Dedifferentiated amniotic fluid mesenchymal stem cell (primary cell): ENCODE measurements at regions not wholly inside any gene's neighbourhood (a gene's known extent, or its start where the extent isn't known, plus 50 kb on each side); places are given as distances from the start of the nearest gene placed in this dataset.
A peak's percentile ranks its signal among the peaks of the same experiment; 100 is the strongest.
"Not testable (repeated sequence)": the region's sequence is repeated elsewhere in the genome, so short reads cannot be mapped to it uniquely, and the experiment has no call there.

Source experiments
- DNase-seq: peaks from one replicate; pipeline ENCODE4 v3.0.0-alpha.2; 2016; ENCODE audit errors: extremely low spot score

DNA sequence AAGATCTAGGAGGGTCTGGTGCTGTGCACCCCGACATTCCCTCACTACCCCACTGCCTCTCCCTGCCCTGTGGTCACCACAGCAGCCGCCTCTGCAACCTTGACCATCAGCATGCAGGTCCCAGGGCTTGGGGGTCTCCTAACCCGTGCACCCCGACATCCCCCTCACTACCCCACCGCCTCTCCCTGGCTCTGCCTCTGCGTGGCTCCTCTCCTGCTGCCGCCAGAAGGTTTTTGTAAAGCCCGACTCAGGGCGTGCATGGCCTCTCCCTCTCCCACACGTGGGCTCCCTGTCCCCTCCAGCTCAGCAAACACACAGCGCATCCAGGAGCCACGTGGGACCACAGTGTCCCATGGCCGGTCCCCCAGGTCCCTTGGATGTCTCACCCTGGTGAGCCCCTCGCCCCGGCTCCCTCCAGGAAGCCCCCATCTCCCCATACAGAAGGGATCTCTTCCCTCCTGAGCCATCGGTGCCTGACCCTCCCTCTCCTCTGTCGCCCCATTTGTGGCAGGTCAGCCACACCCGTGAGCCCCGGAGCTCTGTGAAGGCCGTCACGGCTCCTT lies 112.5 kb upstream of the LPCAT1 start:
- not testable (repeated sequence) for DNase-seq

DNA sequence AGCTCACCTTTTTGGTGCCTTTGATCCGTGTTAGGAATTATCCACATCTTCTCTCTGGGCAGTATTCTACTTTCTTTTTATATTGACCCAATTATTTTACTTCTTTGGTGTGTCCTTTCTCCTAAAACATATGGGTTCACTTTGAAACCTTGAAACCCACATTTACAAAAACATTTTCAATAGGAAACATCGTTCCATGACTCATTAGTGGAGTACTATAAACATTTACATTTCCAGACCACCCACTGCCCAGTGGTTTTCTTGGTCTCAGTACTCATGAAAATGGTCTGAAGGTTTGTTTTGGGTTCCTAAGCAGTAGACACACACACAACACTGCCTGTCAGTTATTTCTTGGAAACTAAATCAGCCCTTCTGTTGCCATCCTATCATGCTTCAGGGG lies 111.7 kb upstream of the LPCAT1 start:
- DNase-seq: not testable (repeated sequence)

DNA sequence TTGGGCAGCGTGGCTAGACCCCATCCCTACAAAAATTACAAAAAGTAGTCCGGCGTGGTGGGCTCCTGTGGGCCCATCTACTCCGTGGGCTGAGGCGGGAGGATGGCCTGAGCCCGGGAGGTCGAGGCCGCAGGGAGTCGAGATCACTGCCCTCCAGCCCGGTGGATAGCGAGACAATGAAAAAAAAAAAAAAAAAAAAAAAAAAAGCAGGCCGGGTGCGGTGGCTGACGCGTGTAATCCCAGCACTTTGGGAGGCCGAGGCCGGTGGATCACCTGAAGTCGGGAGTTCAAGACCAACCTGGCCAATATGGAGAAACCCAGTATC lies 110.5 kb upstream of the LPCAT1 start:
- no peak for DNase-seq

DNA sequence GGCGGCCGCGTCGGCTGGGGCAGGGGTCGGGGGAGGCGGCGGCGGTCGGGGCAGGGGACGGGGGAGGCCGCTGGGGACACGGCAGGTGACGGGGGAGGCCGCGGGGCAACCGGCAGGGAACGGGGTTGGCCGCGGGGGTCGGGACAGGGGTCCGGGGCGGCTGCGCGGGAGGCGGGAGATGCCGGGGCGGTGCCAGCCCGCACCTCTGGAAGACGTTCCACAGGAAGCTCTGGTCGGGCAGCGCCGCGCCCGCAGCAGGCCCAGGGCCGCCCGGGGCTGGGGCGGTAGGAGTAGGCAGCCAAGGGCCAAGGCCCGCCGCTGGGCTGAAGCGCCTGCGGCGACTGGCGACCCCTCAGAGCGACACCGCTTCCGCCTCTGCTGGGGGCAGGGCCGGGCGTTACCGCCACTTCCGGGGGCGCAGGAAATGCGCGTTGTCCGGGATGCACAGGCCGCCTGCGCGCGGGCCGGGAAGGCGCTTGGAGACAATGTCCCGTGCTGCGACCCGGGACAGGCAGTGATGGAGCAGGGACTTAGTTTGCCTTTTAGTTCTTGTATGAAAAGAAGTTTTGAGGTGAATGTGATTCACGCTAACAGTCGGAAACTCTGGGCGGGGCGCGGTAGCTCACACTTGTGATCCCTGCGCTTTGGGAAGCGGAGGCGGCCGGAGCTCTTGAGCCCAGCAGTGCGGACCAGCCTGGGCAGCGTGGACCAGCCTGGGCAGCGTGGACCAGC lies 110.0 kb upstream of the LPCAT1 start:
- peak; percentile 24 for DNase-seq

DNA sequence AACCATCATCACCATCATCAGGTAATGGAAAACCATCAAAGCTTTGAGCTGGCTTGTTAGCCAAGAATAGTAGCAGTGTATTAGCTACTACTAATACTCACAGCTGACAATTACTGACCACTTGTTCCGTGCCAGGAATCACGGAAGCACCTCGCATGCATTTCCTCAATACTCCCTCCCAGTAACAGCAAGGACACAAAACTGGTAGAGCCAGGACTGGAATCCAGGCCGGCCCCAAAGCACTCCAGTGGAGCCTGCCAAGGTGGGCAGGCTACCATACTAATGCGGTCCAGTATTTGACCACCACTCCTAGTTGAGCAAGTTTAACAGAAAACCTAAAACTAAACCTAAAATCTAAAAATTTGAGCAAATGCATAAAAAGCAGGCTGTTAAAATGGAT lies 107.2 kb upstream of the LPCAT1 start:
- DNase-seq: not testable (repeated sequence)

DNA sequence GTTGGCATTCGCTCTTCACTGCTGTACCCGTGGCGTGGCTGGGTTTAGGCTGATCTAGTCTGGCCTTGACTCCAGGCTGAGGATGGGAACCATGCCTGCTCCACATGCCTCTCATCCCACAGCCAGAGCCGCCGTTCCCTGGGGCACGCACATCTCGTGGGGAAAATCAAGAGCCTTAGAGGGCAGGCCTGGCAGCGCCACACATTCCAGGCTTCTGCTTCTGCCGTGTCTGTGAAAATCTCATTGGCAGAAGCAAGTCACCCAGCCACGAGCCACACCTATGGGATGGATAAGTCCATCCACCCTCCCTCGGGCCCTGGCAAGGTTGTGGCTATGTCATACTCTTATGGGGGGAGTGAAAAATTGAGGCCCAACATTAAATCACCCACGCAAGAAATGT lies 102.6 kb upstream of the LPCAT1 start:
- DNase-seq: not testable (repeated sequence)

DNA sequence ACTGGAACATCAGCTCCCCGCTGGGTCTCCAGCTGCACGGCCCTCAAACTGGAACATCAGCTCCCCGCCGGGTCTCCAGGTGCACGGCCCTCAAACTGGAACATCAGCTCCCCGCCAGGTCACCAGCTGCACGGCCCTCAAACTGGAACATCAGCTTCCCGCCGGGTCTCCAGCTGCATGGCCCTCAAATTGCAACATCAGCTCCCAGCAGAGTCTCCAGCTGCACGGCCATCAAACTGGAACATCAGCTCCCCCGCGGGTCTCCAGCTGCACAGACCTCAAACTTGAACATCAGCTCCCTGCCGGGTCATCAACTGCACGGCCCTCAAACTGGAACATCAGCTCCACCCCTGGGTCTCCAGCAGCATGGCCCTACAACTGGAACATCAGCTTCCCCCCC lies 95.8 kb upstream of the LPCAT1 start:
- DNase-seq: not testable (repeated sequence)

DNA sequence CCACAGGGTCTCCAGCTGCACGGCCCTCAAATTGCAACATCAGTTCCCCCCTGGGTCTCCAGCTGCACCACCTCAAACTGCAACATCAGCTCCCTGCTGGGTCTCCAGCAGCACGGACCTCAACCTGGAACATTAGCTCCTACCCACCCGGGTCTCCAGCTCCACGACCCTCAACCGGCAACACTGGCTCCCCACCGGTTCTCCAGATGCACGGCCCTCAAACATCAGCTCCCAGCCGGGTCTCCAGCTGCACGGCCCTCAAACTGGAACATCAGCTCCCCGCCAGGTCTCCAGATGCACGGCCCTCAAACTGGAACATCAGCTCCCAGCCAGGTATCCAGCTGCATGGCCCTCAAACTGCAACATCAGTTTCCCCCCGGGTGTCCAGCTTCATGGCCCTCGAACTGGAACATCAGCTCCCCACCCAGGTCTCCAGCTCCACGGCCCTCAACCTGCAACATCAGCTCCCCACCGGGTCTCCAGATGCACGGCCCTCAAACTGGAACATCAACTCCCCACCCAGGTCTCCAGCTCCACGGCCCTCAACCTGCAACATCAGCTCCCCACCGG lies 94.6 kb upstream of the LPCAT1 start:
- DNase-seq: not testable (repeated sequence)

DNA sequence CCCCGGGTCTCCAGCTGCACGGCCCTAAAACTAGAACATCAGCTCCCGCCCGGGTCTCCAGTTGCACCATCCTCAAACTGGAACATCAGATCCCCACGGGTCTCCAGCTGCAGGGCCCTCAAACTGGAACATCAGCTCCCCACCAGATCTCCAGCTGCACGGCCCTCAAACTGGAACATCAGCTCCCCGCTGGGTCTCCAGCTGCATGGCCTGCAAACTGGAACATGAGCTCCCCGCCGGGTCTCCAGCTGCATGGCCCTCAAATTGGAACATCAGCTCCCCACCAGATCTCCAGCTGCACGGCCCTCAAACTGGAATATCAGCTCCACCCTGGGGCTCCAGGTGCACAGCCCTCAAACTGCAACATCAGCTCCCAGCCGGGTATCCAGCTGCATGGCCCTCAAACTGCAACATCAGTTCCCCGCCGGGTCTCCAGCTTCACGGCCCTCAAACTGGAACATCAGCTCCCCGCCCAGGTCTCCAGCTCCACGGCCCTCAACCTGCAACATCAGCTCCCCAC lies 93.5 kb upstream of the LPCAT1 start:
- not testable (repeated sequence) for DNase-seq

DNA sequence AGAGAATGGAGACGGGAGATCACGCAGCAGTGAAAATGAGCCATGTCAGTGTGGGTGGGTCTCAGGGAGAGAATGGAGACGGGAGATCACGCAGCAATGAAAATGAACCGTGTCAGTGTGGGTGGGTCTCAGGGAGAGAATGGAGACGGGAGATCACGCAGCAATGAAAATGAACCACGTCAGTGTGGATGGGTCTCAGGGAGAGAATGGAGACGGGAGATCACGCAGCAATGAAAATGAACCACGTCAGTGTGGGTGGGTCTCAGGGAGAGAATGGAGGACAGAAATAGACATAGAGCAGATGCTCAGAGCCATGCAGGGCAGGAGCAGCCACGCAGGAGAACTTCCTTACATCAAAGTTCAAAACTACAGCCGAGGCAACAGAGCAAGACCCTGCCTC lies 89.8 kb upstream of the LPCAT1 start:
- not testable (repeated sequence) for DNase-seq

DNA sequence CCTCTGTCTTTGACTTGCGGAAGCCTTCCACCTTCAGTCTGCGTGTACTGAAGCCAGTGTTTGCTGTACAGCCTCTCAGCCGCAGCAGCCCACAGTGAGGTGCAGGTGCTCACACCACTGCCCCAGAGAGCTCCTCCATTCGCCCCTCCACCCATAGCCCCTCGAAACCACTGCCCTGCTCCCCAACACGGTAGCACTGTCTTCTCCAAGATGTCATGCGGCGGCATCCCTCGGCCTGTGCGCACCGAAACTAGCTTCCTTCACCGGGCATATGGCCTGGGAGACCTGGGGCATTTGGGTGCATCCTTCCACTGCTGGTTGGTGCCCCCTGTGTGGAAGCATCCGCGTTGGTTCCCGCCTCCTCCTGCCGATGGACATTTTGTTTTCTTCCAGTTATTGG lies 86.8 kb upstream of the LPCAT1 start:
- not testable (repeated sequence) for DNase-seq

DNA sequence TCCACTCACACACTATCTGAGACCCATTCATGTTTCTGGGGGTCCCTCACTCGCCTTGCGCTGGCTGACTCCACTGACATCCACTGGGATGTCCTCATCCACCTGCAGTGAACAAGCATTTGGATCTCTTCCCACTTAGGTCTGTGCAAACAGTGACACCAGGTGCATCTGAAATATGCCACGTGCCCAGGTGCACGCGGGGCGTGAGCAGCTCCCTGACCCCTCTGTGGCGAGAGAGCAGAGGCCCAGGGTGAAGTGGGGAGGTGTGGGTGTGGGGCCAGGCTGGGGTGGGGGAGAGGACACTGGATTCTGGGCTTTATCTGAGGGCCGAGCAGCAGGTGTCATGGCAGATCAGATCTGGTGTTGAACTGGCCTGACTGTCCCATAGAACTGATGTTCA lies 85.4 kb upstream of the LPCAT1 start:
- not testable (repeated sequence) for DNase-seq

DNA sequence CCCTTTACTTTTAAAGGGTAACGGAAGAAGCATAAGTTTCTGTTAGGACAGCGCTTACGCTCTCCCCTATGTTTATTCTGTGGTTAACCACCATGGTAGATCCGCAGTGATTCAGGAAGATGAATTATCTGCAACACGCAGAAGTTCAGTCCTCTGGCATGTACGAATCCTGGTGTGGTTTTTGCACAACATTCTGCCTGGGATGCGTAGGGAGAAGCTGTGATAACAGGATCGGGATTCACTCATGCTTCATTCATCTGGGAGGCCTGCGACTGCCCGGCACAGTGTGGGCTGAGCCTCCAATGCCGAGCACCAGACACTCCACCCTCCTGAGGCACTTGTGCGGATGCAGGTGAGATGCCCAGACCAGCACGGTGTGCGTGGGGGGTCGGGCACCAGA lies 84.6 kb upstream of the LPCAT1 start:
- DNase-seq: peak; percentile 17

DNA sequence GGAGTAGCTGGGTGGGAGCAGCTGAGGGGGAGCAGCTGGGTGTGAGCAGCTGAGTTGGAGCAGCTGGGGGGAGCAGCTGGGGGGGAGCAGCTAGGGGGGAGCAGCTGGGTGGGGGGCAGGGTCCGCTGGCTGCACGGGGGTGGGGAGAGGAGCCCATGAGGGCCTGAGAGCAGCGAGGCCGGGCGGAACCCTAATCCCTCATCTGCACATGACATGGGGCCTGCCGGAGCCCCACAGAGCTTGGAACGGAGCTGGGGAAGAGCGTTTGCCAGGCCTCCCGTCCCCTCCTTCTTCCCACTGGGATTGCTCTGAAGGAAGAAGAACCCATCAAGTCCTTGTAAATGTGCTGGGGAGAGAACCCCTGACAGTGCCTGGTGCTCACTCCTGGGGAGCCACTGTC lies 83.2 kb upstream of the LPCAT1 start:
- not testable (repeated sequence) for DNase-seq

DNA sequence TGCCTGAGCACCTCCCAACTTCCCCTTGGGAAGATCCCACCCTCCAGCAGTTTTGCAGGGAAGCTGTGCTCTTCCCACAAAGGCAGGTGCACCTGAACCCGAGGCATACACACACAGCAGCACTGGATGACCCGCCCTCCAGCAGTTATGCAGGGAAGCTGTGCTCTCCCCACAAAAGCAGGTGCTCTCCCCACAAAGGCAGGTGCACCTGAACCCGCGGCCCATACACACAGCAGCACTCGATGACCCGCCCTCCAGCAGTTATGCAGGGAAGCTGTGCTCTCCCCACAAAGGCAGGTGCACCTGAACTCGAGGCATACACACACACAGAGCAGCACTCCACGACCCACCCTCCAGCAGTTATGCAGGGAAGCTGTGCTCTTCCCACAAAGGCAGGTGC lies 80.2 kb upstream of the LPCAT1 start:
- not testable (repeated sequence) for DNase-seq

DNA sequence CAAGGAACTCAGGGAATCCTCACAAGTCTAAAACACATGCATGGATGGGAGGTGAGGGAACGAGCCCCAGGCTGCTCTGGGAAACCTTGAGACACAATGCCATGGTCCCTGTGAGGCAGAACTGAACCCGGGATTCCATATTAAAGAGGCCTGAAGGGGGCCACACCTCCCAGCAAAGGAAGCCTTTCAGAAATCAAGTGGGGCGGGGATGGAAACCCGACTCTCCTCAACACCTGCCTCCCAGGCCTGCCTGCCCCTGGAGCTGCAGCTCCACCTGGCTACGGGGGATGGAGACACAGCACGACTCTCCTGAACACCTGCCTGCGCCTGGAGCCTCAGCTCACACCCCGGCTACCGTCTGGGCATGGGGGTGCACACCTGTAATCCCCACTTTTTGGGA lies 77.8 kb upstream of the LPCAT1 start:
- DNase-seq: not testable (repeated sequence)

DNA sequence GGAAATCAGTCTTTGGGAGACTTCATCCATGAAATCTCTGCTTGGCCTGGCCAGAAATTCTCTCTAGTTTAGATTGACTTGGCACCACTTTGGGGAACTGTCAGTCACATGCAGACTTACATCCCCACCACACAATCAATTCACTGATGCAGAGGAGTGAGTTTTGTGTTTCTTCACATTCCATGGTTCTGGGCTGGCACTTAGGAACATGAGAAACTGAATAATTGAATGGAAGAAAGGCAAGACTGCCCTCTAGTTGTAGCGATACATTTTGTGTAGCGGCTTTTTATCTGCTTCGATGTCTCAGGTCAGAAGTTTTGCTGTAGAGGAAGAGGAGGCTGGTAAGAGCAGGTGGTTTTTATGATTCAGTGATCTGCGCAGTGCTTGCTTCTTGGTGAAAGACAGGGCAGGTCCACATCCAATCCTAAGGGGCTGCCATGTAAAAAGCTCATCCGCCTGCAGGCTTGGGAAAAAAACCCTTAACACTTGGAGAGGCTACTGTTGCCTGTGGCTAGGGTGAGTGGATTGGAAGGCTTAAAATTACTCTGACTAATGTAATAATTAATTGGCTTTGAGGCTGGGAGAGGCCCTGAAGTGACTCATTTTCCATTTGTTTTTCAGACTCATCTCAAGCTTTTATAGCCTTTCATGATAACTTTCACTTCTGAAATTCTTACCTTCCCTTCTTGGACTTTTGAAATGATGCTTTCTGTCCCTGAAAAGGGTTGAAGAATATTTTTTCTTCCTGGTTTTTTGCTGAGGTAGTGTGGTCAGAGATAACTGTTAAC lies 75.4 kb upstream of the LPCAT1 start:
- peak; percentile 37 for DNase-seq

DNA sequence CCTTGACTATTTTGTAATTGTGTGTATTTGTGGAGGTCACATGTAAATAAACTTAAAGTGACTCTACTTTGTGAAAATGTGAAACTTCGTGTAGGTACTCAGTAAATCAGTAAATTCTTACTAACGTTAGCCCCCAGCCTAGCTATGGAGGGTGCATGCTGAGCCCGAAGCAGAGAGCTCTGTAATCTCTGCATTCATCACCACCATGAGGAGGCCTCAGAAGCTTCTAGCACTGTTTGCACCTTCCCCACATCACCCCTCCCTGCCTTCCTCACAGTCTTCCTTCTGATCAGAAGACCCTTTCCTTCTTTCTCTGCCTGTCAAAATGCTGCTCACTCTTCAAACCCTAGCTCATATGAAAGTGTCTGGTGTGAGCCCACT lies 73.3 kb upstream of the LPCAT1 start:
- DNase-seq: not testable (repeated sequence)

DNA sequence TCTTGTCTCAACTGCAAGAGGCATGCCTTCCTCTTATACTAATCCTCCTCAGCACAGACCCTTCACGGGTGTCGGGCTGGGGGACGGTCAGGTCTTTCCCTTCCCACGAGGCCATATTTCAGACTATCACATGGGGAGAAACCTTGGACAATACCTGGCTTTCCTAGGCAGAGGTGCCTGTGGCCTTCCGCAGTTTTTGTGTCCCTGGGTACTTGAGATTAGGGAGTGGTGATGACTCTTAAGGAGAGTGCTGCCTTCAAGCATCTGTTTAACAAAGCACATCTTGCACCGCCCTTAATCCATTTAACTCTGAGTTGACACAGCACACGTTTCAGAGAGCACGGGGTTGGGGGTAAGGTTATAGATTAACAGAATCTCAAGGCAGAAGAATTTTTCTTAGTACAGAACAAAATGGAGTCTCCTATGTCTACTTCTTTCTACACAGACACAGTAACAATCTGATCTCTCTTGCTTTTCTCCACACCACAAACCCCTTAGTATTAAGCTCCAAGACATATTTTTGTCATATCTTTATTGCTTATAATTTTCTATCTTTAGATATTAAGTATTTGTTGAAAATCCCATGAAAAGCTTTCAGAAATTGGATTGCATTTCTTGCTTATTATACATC lies 72.8 kb upstream of the LPCAT1 start:
- DNase-seq: not testable (repeated sequence)

DNA sequence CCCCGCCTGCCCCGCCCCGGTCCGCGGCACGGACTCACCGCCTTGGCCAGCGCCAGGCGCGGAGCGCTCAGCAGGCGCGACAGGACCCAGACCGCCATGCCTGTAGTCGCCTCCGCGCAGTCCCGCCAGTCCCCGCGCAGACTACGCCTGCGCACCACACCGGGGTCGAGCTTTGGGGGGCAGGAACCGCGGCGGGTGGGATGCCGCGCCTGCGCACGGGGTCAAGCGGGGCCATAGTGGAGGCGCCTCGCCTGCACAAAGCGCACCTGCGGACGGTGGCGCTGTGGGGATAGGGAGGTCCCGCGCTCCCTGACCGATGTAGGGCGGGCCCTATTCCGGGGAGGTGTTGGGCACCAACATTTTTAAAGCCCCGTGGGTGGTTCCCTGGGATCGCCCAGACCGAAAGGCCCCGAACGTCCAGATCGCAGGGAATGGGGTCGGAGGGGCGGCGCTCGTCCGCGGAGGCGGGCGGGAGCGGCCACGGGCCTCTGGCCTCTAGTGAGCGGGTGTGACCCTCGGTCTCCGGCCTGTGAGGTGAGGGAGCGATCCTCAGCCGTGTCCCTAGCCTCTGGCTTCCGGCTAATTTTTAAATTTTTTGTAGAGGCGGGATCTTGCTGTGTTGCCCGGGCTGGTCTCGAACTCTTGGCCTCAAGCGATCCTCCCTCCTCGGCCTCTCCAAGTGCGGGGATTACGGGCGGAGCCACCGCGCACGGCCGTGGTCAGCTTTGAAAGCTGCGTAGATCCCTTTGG lies 70.8 kb upstream of the LPCAT1 start:
- no peak for DNase-seq

DNA sequence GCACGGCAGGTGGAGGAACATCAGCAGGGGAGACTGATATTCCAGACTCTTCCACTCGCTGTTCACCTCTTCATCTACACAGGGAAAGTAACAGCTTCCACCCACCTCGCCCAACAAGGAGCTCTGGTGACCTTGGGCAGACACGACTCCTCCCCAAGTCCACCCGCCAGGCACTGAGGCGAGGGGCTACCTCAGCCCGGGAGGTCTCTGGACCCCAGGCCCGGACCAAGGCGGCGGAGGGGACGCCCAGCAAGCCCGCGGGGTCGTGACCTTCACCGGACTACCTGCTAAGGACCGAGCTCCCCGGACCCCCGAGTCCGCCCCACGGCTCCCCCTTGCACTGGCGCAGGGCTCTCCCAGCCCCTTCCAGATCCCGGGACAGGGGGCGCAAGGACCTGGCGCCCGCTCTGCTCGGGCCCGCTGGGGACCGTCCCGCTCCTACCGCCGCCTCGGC lies 70.2 kb upstream of the LPCAT1 start:
- DNase-seq: no peak
